MM.1S (cell line): ENCODE measurements at regions not wholly inside any gene's neighbourhood (a gene's known extent, or its start where the extent isn't known, plus 50 kb on each side); places are given as distances from the start of the nearest gene placed in this dataset.

ENCODE experiments used
- DNase-seq: peaks from one replicate; pipeline ENCODE4 v3.0.0-alpha.2; 2015
- H2AFZ ChIP-seq: fragments of 300-600 bp; sonication (generic); 2 replicates; pipeline ENCODE4 v1.6.0; 2016; ENCODE audit warnings: antibody characterized with exemption, low read length
- H3F3A ChIP-seq: fragments of 300-600 bp; sonication (generic); 2 replicates; pipeline ENCODE4 v1.6.1; 2016; ENCODE audit warnings: mild to moderate bottlenecking, antibody characterized with exemption, low read length, moderate library complexity, mixed read lengths; ENCODE audit not compliant: insufficient read depth
- H3K27ac ChIP-seq: fragments of 300-600 bp; sonication (generic); 2 replicates; pipeline ENCODE4 v1.5.1; 2016; ENCODE audit warnings: mild to moderate bottlenecking, low read length
- H3K27me3 ChIP-seq: fragments of 300-600 bp; sonication (generic); replicated peaks from 2 replicates; pipeline ENCODE4 v1.6.0; 2016; ENCODE audit warnings: low read length; ENCODE audit not compliant: insufficient read depth
- H3K36me3 ChIP-seq: fragments of 300-600 bp; sonication (generic); replicated peaks from 2 replicates; pipeline ENCODE4 v1.6.1; 2016; ENCODE audit warnings: mild to moderate bottlenecking, low read length, mixed read lengths; ENCODE audit not compliant: insufficient read depth
- H3K4me1 ChIP-seq: fragments of 300-600 bp; sonication (generic); 2 replicates; pipeline ENCODE4 v1.6.1; 2016; ENCODE audit warnings: low read length, mixed read lengths
- H3K4me2 ChIP-seq: fragments of 300-600 bp; sonication (generic); 2 replicates; pipeline ENCODE4 v1.6.0; 2016; ENCODE audit warnings: low read depth, low read length
- H3K4me3 ChIP-seq: fragments of 300-600 bp; sonication (generic); 2 replicates; pipeline ENCODE4 v1.5.1; 2016; ENCODE audit warnings: low read length, mixed read lengths
- H3K79me2 ChIP-seq: fragments of 300-600 bp; sonication (generic); 2 replicates; pipeline ENCODE4 v1.6.1; 2016; ENCODE audit warnings: mixed run types, low read length, mixed read lengths
- H3K9ac ChIP-seq: fragments of 300-600 bp; sonication (generic); 2 replicates; pipeline ENCODE4 v1.6.1; 2016; ENCODE audit warnings: low read length, mixed read lengths
- H3K9me2 ChIP-seq: fragments of 300-600 bp; sonication (generic); replicated peaks from 2 replicates; pipeline ENCODE4 v1.6.1; 2016; ENCODE audit warnings: mild to moderate bottlenecking, low read length, mixed read lengths; ENCODE audit not compliant: insufficient read depth
- H3K9me3 ChIP-seq: fragments of 300-600 bp; sonication (generic); replicated peaks from 2 replicates; pipeline ENCODE4 v1.6.1; 2016; ENCODE audit warnings: mild to moderate bottlenecking, low read length, mixed read lengths; ENCODE audit not compliant: insufficient read depth
- H4K20me1 ChIP-seq: fragments of 300-600 bp; sonication (generic); 2 replicates; pipeline ENCODE4 v1.6.1; 2016; ENCODE audit warnings: mild to moderate bottlenecking, low read length, moderate library complexity, mixed read lengths; ENCODE audit not compliant: insufficient read depth
- CTCF ChIP-seq: fragments of 300-600 bp; sonication (generic); IDR thresholded peaks from 2 replicates; pipeline ENCODE4 v1.5.1; 2016; ENCODE audit warnings: antibody characterized with exemption, low read length, mixed read lengths
- EZH2 ChIP-seq: fragments of 300-600 bp; sonication (generic); optimal IDR thresholded peaks from 2 replicates; pipeline ENCODE3; 2017; ENCODE audit warnings: low read depth, mild to moderate bottlenecking, antibody characterized with exemption, low read length, mixed read lengths
- EZH2phosphoT487 ChIP-seq: fragments of 300-600 bp; sonication (generic); IDR thresholded peaks from 2 replicates; pipeline ENCODE4 v1.6.1; 2018; ENCODE audit warnings: antibody characterized with exemption, low read length

GRCh38 chr4:134634301-134634700 lies 432.7 kb upstream of the PABPC4L start:
- Histone ChIP-seq H3K27ac (no peak overlapping the region), H3F3A (no peaks in the 10 kb centered on the region), H3K9me3 (no peaks in the 10 kb centered on the region), H3K4me3 (no peak overlapping the region), H3K36me3 (no peaks in the 10 kb centered on the region), H3K79me2 (no peaks in the 10 kb centered on the region), H2AFZ (no peak overlapping the region), H3K4me2 (no peak overlapping the region), H3K27me3 (no peaks in the 10 kb centered on the region), H3K9me2 (no peaks in the 10 kb centered on the region), H4K20me1 (no peaks in the 10 kb centered on the region), H3K9ac (no peak overlapping the region), H3K4me1 (no peaks in the 10 kb centered on the region)
- TF ChIP-seq EZH2: no peak
- TF ChIP-seq CTCF: no peak
- TF ChIP-seq EZH2phosphoT487: no peak
- DNase-seq: no peak

GRCh38 chr4:134632056-134632455 lies 430.5 kb upstream of the PABPC4L start:
- H3K9ac ChIP-seq: no peak overlapping the region
- H3K9me2 ChIP-seq: no peaks in the 10 kb centered on the region
- no peaks in the 10 kb centered on the region for H3K79me2 ChIP-seq
- no peaks in the 10 kb centered on the region for H3K27me3 ChIP-seq
- no peaks in the 10 kb centered on the region for H3K36me3 ChIP-seq
- DNase-seq: no peak
- TF ChIP-seq EZH2: no peak
- no peak for TF ChIP-seq EZH2phosphoT487
- no peak for TF ChIP-seq CTCF
- no peaks in the 10 kb centered on the region for H3F3A ChIP-seq
- no peaks in the 10 kb centered on the region for H4K20me1 ChIP-seq
- no peak overlapping the region for H2AFZ ChIP-seq
- H3K4me2 ChIP-seq: no peak overlapping the region
- H3K4me3 ChIP-seq: no peak overlapping the region
- H3K27ac ChIP-seq: no peak overlapping the region
- H3K4me1 ChIP-seq: no peaks in the 10 kb centered on the region
- H3K9me3 ChIP-seq: no peaks in the 10 kb centered on the region

DNA sequence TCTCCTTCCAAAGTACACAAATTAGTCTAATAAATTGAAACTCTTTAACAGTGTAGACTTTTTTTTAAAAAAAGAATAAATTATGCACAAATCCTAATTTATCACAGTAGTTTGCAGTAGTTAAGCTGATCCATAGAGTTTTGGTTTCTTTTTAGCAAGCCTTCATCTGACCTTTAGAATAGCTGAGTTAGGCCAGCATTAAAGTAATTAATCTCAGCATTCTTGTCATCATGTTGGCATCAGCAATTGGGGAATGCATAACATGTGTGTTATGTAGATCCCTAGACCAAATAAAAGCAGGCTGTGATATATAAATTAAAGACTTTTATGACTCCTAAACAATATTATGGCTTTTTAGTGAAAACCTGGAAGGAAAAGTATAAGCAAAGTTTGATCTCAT lies 426.5 kb upstream of the PABPC4L start:
- no peaks in the 10 kb centered on the region for H3K9me2 ChIP-seq
- no peaks in the 10 kb centered on the region for H3K27me3 ChIP-seq
- no peak overlapping the region for H3K9ac ChIP-seq
- no peak overlapping the region for H2AFZ ChIP-seq
- H3K9me3 ChIP-seq: no peaks in the 10 kb centered on the region
- no peaks in the 10 kb centered on the region for H4K20me1 ChIP-seq
- H3F3A ChIP-seq: no peaks in the 10 kb centered on the region
- no peak overlapping the region for H3K4me3 ChIP-seq
- H3K79me2 ChIP-seq: no peaks in the 10 kb centered on the region
- no peak overlapping the region for H3K4me2 ChIP-seq
- DNase-seq: no peak
- no peaks in the 10 kb centered on the region for H3K36me3 ChIP-seq
- no peaks in the 10 kb centered on the region for H3K4me1 ChIP-seq
- no peak for TF ChIP-seq CTCF
- no peak for TF ChIP-seq EZH2
- no peak for TF ChIP-seq EZH2phosphoT487
- H3K27ac ChIP-seq: no peak overlapping the region
